ENCODE measurements at regions not wholly inside any gene's neighbourhood (a gene's known extent, or its start where the extent isn't known, plus 50 kb on each side); places are given as distances from the start of the nearest gene placed in this dataset.

GRCh38 chr14:98391061-98391460 lies 880.9 kb downstream of the BCL11B start:
- Mint-ChIP-seq H3K27ac (no peak overlapping the region), H3K4me1 (ENCODE audit: low read depth) (no peaks in the 10 kb centered on the region), H3K9me3 (peaks cover 4% of the 10 kb centered on the region), H3K27me3 (ENCODE audit: insufficient read depth) (no peaks in the 10 kb centered on the region), H3K36me3 (ENCODE audit: low read depth) (no peaks in the 10 kb centered on the region), H3K4me3 (no peak overlapping the region)
- DNase-seq (ENCODE audit: low spot score): no peak
- intact Hi-C loops (cut with micrococcal nuclease): no loop called here

GRCh38 chr14:98393527-98393926 lies 878.5 kb downstream of the BCL11B start:
- Mint-ChIP-seq H3K36me3 (ENCODE audit: low read depth) (no peaks in the 10 kb centered on the region), H3K4me1 (ENCODE audit: low read depth) (no peaks in the 10 kb centered on the region), H3K9me3 (no peaks in the 10 kb centered on the region), H3K4me3 (no peak overlapping the region), H3K27ac (no peak overlapping the region), H3K27me3 (ENCODE audit: insufficient read depth) (no peaks in the 10 kb centered on the region)
- DNase-seq (ENCODE audit: low spot score): no peak
- intact Hi-C loops (cut with micrococcal nuclease): no loop called here

GRCh38 chr14:98404811-98405210 lies 867.2 kb downstream of the BCL11B start:
- H3K9me3 Mint-ChIP-seq: no peaks in the 10 kb centered on the region
- no peaks in the 10 kb centered on the region for H3K36me3 Mint-ChIP-seq (ENCODE audit: low read depth)
- peaks cover 2% of the 10 kb centered on the region for H3K27me3 Mint-ChIP-seq (ENCODE audit: insufficient read depth)
- H3K27ac Mint-ChIP-seq: no peak overlapping the region
- H3K4me1 Mint-ChIP-seq (ENCODE audit: low read depth): peaks cover 7% of the 10 kb centered on the region
- intact Hi-C loops (cut with micrococcal nuclease): no loop called here
- H3K4me3 Mint-ChIP-seq: no peak overlapping the region
- DNase-seq (ENCODE audit: low spot score): no peak

- no peak overlapping the region for H3K27ac Mint-ChIP-seq
- DNase-seq (ENCODE audit: low spot score): no peak
- H3K4me1 Mint-ChIP-seq (ENCODE audit: low read depth): peaks cover 12% of the 10 kb centered on the region
- H3K36me3 Mint-ChIP-seq (ENCODE audit: low read depth): no peaks in the 10 kb centered on the region
- no peaks in the 10 kb centered on the region for H3K27me3 Mint-ChIP-seq (ENCODE audit: insufficient read depth)
- no peak overlapping the region for H3K4me3 Mint-ChIP-seq
- intact Hi-C loops (cut with micrococcal nuclease): no loop called here
- peaks cover 4% of the 10 kb centered on the region for H3K9me3 Mint-ChIP-seq
Measured at GRCh38 chr14:98408024-98408555, 863.9 kb downstream of the BCL11B start.

- H3K36me3 Mint-ChIP-seq (ENCODE audit: low read depth): no peaks in the 10 kb centered on the region
- H3K9me3 Mint-ChIP-seq: peaks cover 4% of the 10 kb centered on the region
- H3K27me3 Mint-ChIP-seq (ENCODE audit: insufficient read depth): no peaks in the 10 kb centered on the region
- intact Hi-C loops (cut with micrococcal nuclease): no loop called here
- peak; percentile 6 for DNase-seq (ENCODE audit: low spot score)
- H3K4me3 Mint-ChIP-seq: no peak overlapping the region
- peaks cover 12% of the 10 kb centered on the region for H3K4me1 Mint-ChIP-seq (ENCODE audit: low read depth)
- no peak overlapping the region for H3K27ac Mint-ChIP-seq
Measured at GRCh38 chr14:98408713-98409112, 863.3 kb downstream of the BCL11B start.

GRCh38 chr14:98411154-98411553 lies 860.8 kb downstream of the BCL11B start:
- Mint-ChIP-seq H3K9me3 (peaks cover 4% of the 10 kb centered on the region), H3K27me3 (ENCODE audit: insufficient read depth) (no peaks in the 10 kb centered on the region), H3K36me3 (ENCODE audit: low read depth) (no peaks in the 10 kb centered on the region), H3K27ac (no peak overlapping the region), H3K4me1 (ENCODE audit: low read depth) (peaks cover 12% of the 10 kb centered on the region), H3K4me3 (no peak overlapping the region)
- no peak for DNase-seq (ENCODE audit: low spot score)
- intact Hi-C loops (cut with micrococcal nuclease): no loop called here

- H3K4me3 Mint-ChIP-seq: no peak overlapping the region
- intact Hi-C loops (cut with micrococcal nuclease): no loop called here
- no peak for DNase-seq (ENCODE audit: low spot score)
- no peaks in the 10 kb centered on the region for H3K36me3 Mint-ChIP-seq (ENCODE audit: low read depth)
- H3K27me3 Mint-ChIP-seq (ENCODE audit: insufficient read depth): no peaks in the 10 kb centered on the region
- H3K27ac Mint-ChIP-seq: no peak overlapping the region
- H3K4me1 Mint-ChIP-seq (ENCODE audit: low read depth): peaks cover 12% of the 10 kb centered on the region
- H3K9me3 Mint-ChIP-seq: peaks cover 4% of the 10 kb centered on the region
Measured at GRCh38 chr14:98412431-98412830, 859.6 kb downstream of the BCL11B start.

- Mint-ChIP-seq H3K9me3 (peaks cover 4% of the 10 kb centered on the region), H3K27me3 (ENCODE audit: insufficient read depth) (no peaks in the 10 kb centered on the region), H3K4me1 (ENCODE audit: low read depth) (peaks cover 4% of the 10 kb centered on the region), H3K27ac (no peak overlapping the region), H3K36me3 (ENCODE audit: low read depth) (no peaks in the 10 kb centered on the region), H3K4me3 (no peak overlapping the region)
- no peak for DNase-seq (ENCODE audit: low spot score)
- intact Hi-C loops (cut with micrococcal nuclease): no loop called here
Measured at GRCh38 chr14:98415766-98416165, 856.2 kb downstream of the BCL11B start.

- peaks cover 4% of the 10 kb centered on the region for H3K4me1 Mint-ChIP-seq (ENCODE audit: low read depth)
- H3K27me3 Mint-ChIP-seq (ENCODE audit: insufficient read depth): peaks cover 1% of the 10 kb centered on the region
- H3K9me3 Mint-ChIP-seq: no peaks in the 10 kb centered on the region
- no peak for DNase-seq (ENCODE audit: low spot score)
- intact Hi-C loops (cut with micrococcal nuclease): no loop called here
- no peaks in the 10 kb centered on the region for H3K36me3 Mint-ChIP-seq (ENCODE audit: low read depth)
- H3K27ac Mint-ChIP-seq: no peak overlapping the region
- H3K4me3 Mint-ChIP-seq: no peak overlapping the region
Measured at GRCh38 chr14:98417001-98417400, 855.0 kb downstream of the BCL11B start.

GRCh38 chr14:98428483-98428994 lies 843.5 kb downstream of the BCL11B start:
- peaks cover 4% of the 10 kb centered on the region for H3K27me3 Mint-ChIP-seq (ENCODE audit: insufficient read depth)
- H3K27ac Mint-ChIP-seq: no peak overlapping the region
- peaks cover 21% of the 10 kb centered on the region for H3K4me1 Mint-ChIP-seq (ENCODE audit: low read depth)

GRCh38 chr14:98433436-98433835 lies 838.6 kb downstream of the BCL11B start:
- H3K27ac Mint-ChIP-seq: peak overlapping the region; percentile 19
- intact Hi-C loops (cut with micrococcal nuclease): loop anchor here (2.0 to 10.0 kb wide), 3 partner anchors 201 to 831 kb away; no protein-coding TSS in a partner anchor
- H3K36me3 Mint-ChIP-seq (ENCODE audit: low read depth): no peaks in the 10 kb centered on the region
- no peak for DNase-seq (ENCODE audit: low spot score)
- peaks cover 22% of the 10 kb centered on the region for H3K9me3 Mint-ChIP-seq
- peaks cover 30% of the 10 kb centered on the region for H3K4me1 Mint-ChIP-seq (ENCODE audit: low read depth)
- no peaks in the 10 kb centered on the region for H3K27me3 Mint-ChIP-seq (ENCODE audit: insufficient read depth)
- no peak overlapping the region for H3K4me3 Mint-ChIP-seq

More at GRCh38 chr14:98428483-98428994, 843.5 kb downstream of the BCL11B start:
- Mint-ChIP-seq H3K4me3 (no peak overlapping the region), H3K36me3 (ENCODE audit: low read depth) (no peaks in the 10 kb centered on the region), H3K9me3 (no peaks in the 10 kb centered on the region)
- no peak for DNase-seq (ENCODE audit: low spot score)
- intact Hi-C loops (cut with micrococcal nuclease): no loop called here

- H3K27me3 Mint-ChIP-seq (ENCODE audit: insufficient read depth): no peaks in the 10 kb centered on the region
- no peak for DNase-seq (ENCODE audit: low spot score)
- H3K36me3 Mint-ChIP-seq (ENCODE audit: low read depth): no peaks in the 10 kb centered on the region
- intact Hi-C loops (cut with micrococcal nuclease): loop anchor here (10.0 kb wide), 1 partner anchor 828 kb away; no protein-coding TSS in a partner anchor
- H3K27ac Mint-ChIP-seq: no peak overlapping the region
- H3K4me3 Mint-ChIP-seq: no peak overlapping the region
- peaks cover 25% of the 10 kb centered on the region for H3K9me3 Mint-ChIP-seq
- peaks cover 23% of the 10 kb centered on the region for H3K4me1 Mint-ChIP-seq (ENCODE audit: low read depth)
Measured at GRCh38 chr14:98437113-98437512, 834.9 kb downstream of the BCL11B start.

- no peaks in the 10 kb centered on the region for H3K27me3 Mint-ChIP-seq (ENCODE audit: insufficient read depth)
- no peaks in the 10 kb centered on the region for H3K36me3 Mint-ChIP-seq (ENCODE audit: low read depth)
- peak overlapping the region; percentile 15 for H3K4me3 Mint-ChIP-seq
- no peak for DNase-seq (ENCODE audit: low spot score)
- no peak overlapping the region for H3K27ac Mint-ChIP-seq
- intact Hi-C loops (cut with micrococcal nuclease): no loop called here
- H3K4me1 Mint-ChIP-seq (ENCODE audit: low read depth): peaks cover 7% of the 10 kb centered on the region
- H3K9me3 Mint-ChIP-seq: peaks cover 3% of the 10 kb centered on the region
Measured at GRCh38 chr14:98444077-98444476, 827.9 kb downstream of the BCL11B start.

GRCh38 chr14:98445718-98446117 lies 826.3 kb downstream of the BCL11B start:
- no peaks in the 10 kb centered on the region for H3K36me3 Mint-ChIP-seq (ENCODE audit: low read depth)
- no peaks in the 10 kb centered on the region for H3K9me3 Mint-ChIP-seq
- H3K4me3 Mint-ChIP-seq: no peak overlapping the region
- peaks cover 7% of the 10 kb centered on the region for H3K4me1 Mint-ChIP-seq (ENCODE audit: low read depth)
- H3K27me3 Mint-ChIP-seq (ENCODE audit: insufficient read depth): no peaks in the 10 kb centered on the region
- intact Hi-C loops (cut with micrococcal nuclease): no loop called here
- DNase-seq (ENCODE audit: low spot score): no peak
- no peak overlapping the region for H3K27ac Mint-ChIP-seq
